ENCODE measurements at regions not wholly inside any gene's neighbourhood (a gene's known extent, or its start where the extent isn't known, plus 50 kb on each side); places are given as distances from the start of the nearest gene placed in this dataset.

- TF ChIP-seq, protein P1, sequence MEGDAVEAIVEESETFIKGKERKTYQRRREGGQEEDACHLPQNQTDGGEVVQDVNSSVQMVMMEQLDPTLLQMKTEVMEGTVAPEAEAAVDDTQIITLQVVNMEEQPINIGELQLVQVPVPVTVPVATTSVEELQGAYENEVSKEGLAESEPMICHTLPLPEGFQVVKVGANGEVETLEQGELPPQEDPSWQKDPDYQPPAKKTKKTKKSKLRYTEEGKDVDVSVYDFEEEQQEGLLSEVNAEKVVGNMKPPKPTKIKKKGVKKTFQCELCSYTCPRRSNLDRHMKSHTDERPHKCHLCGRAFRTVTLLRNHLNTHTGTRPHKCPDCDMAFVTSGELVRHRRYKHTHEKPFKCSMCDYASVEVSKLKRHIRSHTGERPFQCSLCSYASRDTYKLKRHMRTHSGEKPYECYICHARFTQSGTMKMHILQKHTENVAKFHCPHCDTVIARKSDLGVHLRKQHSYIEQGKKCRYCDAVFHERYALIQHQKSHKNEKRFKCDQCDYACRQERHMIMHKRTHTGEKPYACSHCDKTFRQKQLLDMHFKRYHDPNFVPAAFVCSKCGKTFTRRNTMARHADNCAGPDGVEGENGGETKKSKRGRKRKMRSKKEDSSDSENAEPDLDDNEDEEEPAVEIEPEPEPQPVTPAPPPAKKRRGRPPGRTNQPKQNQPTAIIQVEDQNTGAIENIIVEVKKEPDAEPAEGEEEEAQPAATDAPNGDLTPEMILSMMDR (IDR thresholded peaks at IDR 0.05; ENCODE audit: insufficient read depth, low read length, poor library complexity, severe bottlenecking) = no peak
- no peak for TF ChIP-seq EZH2phosphoT487 (conservative IDR thresholded peaks at IDR 0.05; ENCODE audit: low read length)
These were observed 150.5 kb upstream of the GRIK3 start for GRCh38 chr1:37184789-37185188.

All from SU-DHL-6 (cell line).